Smooth muscle cell (in vitro differentiated cells): ENCODE measurements at regions not wholly inside any gene's neighbourhood (a gene's known extent, or its start where the extent isn't known, plus 50 kb on each side); places are given as distances from the start of the nearest gene placed in this dataset.
A peak's percentile ranks its signal among the peaks of the same experiment; 100 is the strongest.

Experiments used
- DNase-seq: peaks from one replicate; lab custom pipeline; 2025; ENCODE audit not compliant: unreplicated experiment; lab: John Stamatoyannopoulos, UW
- H2AFZ ChIP-seq: fragments of 200-600 bp; sonication (generic); 2 replicates; pipeline ENCODE4 v1.6.0; 2016; ENCODE audit warnings: antibody characterized with exemption, low read depth, mild to moderate bottlenecking
- H3F3A ChIP-seq: fragments of 200-600 bp; sonication (generic); 2 replicates; pipeline ENCODE4 v1.6.0; 2017; ENCODE audit warnings: antibody characterized with exemption, low read depth
- H3K27ac ChIP-seq: fragments of 200-600 bp; sonication (generic); 2 replicates; pipeline ENCODE4 v1.5.1; 2016; ENCODE audit warnings: low read depth, mild to moderate bottlenecking
- H3K27me3 ChIP-seq: fragments of 200-600 bp; sonication (generic); 2 replicates; pipeline ENCODE4 v1.6.1; 2016; ENCODE audit warnings: low read depth, mild to moderate bottlenecking
- H3K36me3 ChIP-seq: fragments of 200-600 bp; sonication (generic); 2 replicates; pipeline ENCODE4 v1.5.1; 2016; ENCODE audit warnings: low read depth
- H3K4me1 ChIP-seq: fragments of 200-600 bp; sonication (generic); 2 replicates; pipeline ENCODE4 v1.5.1; 2016; ENCODE audit warnings: low read depth
- H3K4me2 ChIP-seq: fragments of 200-600 bp; sonication (generic); 2 replicates; pipeline ENCODE4 v1.6.0; 2016; ENCODE audit warnings: mild to moderate bottlenecking
- H3K4me3 ChIP-seq: fragments of 200-600 bp; sonication (generic); 2 replicates; pipeline ENCODE4 v1.5.1; 2016; ENCODE audit warnings: mild to moderate bottlenecking
- H3K79me2 ChIP-seq: fragments of 200-600 bp; sonication (generic); 2 replicates; pipeline ENCODE4 v1.6.0; 2016; ENCODE audit warnings: low read depth, mild to moderate bottlenecking
- H3K9ac ChIP-seq: fragments of 200-600 bp; sonication (generic); 2 replicates; pipeline ENCODE4 v1.6.0; 2016; ENCODE audit warnings: low read depth
- H3K9me3 ChIP-seq: fragments of 200-600 bp; sonication (generic); replicated peaks from 2 replicates; pipeline ENCODE4 v1.5.1; 2016; ENCODE audit warnings: low read depth
- H4K20me1 ChIP-seq: fragments of 200-600 bp; sonication (generic); 2 replicates; pipeline ENCODE4 v1.6.0; 2016; ENCODE audit warnings: low read depth
- CTCF ChIP-seq: fragments of 200-600 bp; sonication (generic); IDR thresholded peaks from 2 replicates; pipeline ENCODE4 v1.5.1; 2017; ENCODE audit warnings: borderline replicate concordance, mild to moderate bottlenecking, antibody characterized with exemption; ENCODE audit not compliant: insufficient read depth, poor library complexity, severe bottlenecking
- WGBS: methylation state at CpG from one replicate; pipeline ENCODE4 v1.1.7; 2016; ENCODE audit warnings: low lambda C conversion rate; 5-methylcytosine and 5-hydroxymethylcytosine counted together

- Histone ChIP-seq H3K27ac (peak overlapping the region; percentile 65), H3K79me2 (no peaks in the 10 kb centered on the region), H3K4me1 (peaks cover 2% of the 10 kb centered on the region), H3F3A (no peaks in the 10 kb centered on the region), H3K36me3 (no peaks in the 10 kb centered on the region), H3K4me2 (peak overlapping the region; percentile 53), H2AFZ (no peak overlapping the region), H3K4me3 (no peak overlapping the region), H4K20me1 (no peaks in the 10 kb centered on the region), H3K9ac (no peak overlapping the region), H3K9me3 (no peaks in the 10 kb centered on the region), H3K27me3 (no peaks in the 10 kb centered on the region)
- no peak for TF ChIP-seq CTCF
- no peak for DNase-seq
- WGBS: 61% methylated on average over 12 of the region's 12 CpGs
These were observed 1016.0 kb downstream of the MCTP2 start for GRCh38 chr15:95247071-95247984.

GRCh38 chr15:95249524-95249923 is 1018.2 kb downstream of the MCTP2 start:
- H3K27ac ChIP-seq: no peak overlapping the region
- no peaks in the 10 kb centered on the region for H4K20me1 ChIP-seq
- TF ChIP-seq CTCF: no peak
- no peak overlapping the region for H3K9ac ChIP-seq
- no peaks in the 10 kb centered on the region for H3K79me2 ChIP-seq
- no peaks in the 10 kb centered on the region for H3F3A ChIP-seq
- H3K36me3 ChIP-seq: no peaks in the 10 kb centered on the region
- H3K4me2 ChIP-seq: no peak overlapping the region
- H2AFZ ChIP-seq: no peak overlapping the region
- WGBS: 62% methylated on average over 4 of the region's 4 CpGs
- H3K4me3 ChIP-seq: no peak overlapping the region
- no peaks in the 10 kb centered on the region for H3K9me3 ChIP-seq
- no peak for DNase-seq
- H3K4me1 ChIP-seq: peaks cover 9% of the 10 kb centered on the region
- H3K27me3 ChIP-seq: no peaks in the 10 kb centered on the region

- DNase-seq: no peak
- H3K79me2 ChIP-seq: no peaks in the 10 kb centered on the region
- H4K20me1 ChIP-seq: no peaks in the 10 kb centered on the region
- no peaks in the 10 kb centered on the region for H3K9me3 ChIP-seq
- H3F3A ChIP-seq: no peaks in the 10 kb centered on the region
- H2AFZ ChIP-seq: peak overlapping the region; percentile 31
- no peak overlapping the region for H3K4me3 ChIP-seq
- no peaks in the 10 kb centered on the region for H3K27me3 ChIP-seq
- no peak overlapping the region for H3K9ac ChIP-seq
- peaks cover 9% of the 10 kb centered on the region for H3K4me1 ChIP-seq
- 50% methylated on average over 1 of the region's 1 CpG for WGBS
- no peak overlapping the region for H3K27ac ChIP-seq
- H3K4me2 ChIP-seq: no peak overlapping the region
- H3K36me3 ChIP-seq: no peaks in the 10 kb centered on the region
- TF ChIP-seq CTCF: no peak
These were observed 1021.0 kb downstream of the MCTP2 start for GRCh38 chr15:95252404-95252803.

- Histone ChIP-seq H3K27ac (no peak overlapping the region), H2AFZ (no peak overlapping the region), H4K20me1 (no peaks in the 10 kb centered on the region), H3K4me1 (peaks cover 9% of the 10 kb centered on the region), H3K36me3 (no peaks in the 10 kb centered on the region), H3K79me2 (no peaks in the 10 kb centered on the region), H3K4me3 (no peak overlapping the region), H3K4me2 (no peak overlapping the region), H3K9ac (no peak overlapping the region), H3K27me3 (no peaks in the 10 kb centered on the region), H3F3A (no peaks in the 10 kb centered on the region), H3K9me3 (no peaks in the 10 kb centered on the region)
- no peak for TF ChIP-seq CTCF
- no peak for DNase-seq
- 36% methylated on average over 3 of the region's 3 CpGs for WGBS
These were observed 1022.9 kb downstream of the MCTP2 start for GRCh38 chr15:95254263-95254662.
